ENCODE measurements at regions not wholly inside any gene's neighbourhood (a gene's known extent, or its start where the extent isn't known, plus 50 kb on each side); places are given as distances from the start of the nearest gene placed in this dataset.
"Not testable (repeated sequence)": the region's sequence is repeated elsewhere in the genome, so short reads cannot be mapped to it uniquely, and the experiment has no call there.

GRCh38 chr18:2150566-2150965 lies 420.7 kb downstream of the METTL4 start:
- no peak for DNase-seq (ENCODE audit: low read depth in 3 of 3, low spot score in 1 of 3)

- DNase-seq (ENCODE audit: low read depth in 3 of 3, low spot score in 1 of 3) = no peak
Measured at GRCh38 chr18:2154278-2154677, 417.0 kb downstream of the METTL4 start.

- no peak for DNase-seq (ENCODE audit: low read depth in 3 of 3, low spot score in 1 of 3)
Measured at GRCh38 chr18:2164644-2165550, 406.4 kb downstream of the METTL4 start.

GRCh38 chr18:2166876-2167275 lies 404.4 kb downstream of the METTL4 start:
- not testable (repeated sequence) for DNase-seq (ENCODE audit: low read depth in 3 of 3, low spot score in 1 of 3)

- no peak for DNase-seq (ENCODE audit: low read depth in 3 of 3, low spot score in 1 of 3)
Measured at GRCh38 chr18:2168022-2168421, 403.3 kb downstream of the METTL4 start.

- DNase-seq (ENCODE audit: low read depth in 3 of 3, low spot score in 1 of 3) = no peak
Measured at GRCh38 chr18:2169656-2170055, 401.6 kb downstream of the METTL4 start.

- DNase-seq (ENCODE audit: low read depth in 3 of 3, low spot score in 1 of 3) = no peak
Measured at GRCh38 chr18:2171840-2172625, 399.3 kb downstream of the METTL4 start.

GRCh38 chr18:2172881-2173280 lies 398.4 kb downstream of the METTL4 start:
- DNase-seq (ENCODE audit: low read depth in 3 of 3, low spot score in 1 of 3) = no peak

GRCh38 chr18:2173486-2173885 lies 397.8 kb downstream of the METTL4 start:
- no peak for DNase-seq (ENCODE audit: low read depth in 3 of 3, low spot score in 1 of 3)

- no peak for DNase-seq (ENCODE audit: low read depth in 3 of 3, low spot score in 1 of 3)
Measured at GRCh38 chr18:2178036-2178435, 393.3 kb downstream of the METTL4 start.

GRCh38 chr18:2179498-2180183 lies 391.7 kb downstream of the METTL4 start:
- no peak for DNase-seq (ENCODE audit: low read depth in 3 of 3, low spot score in 1 of 3)

- no peak for DNase-seq (ENCODE audit: low read depth in 3 of 3, low spot score in 1 of 3)
Measured at GRCh38 chr18:2180586-2180985, 390.7 kb downstream of the METTL4 start.

- DNase-seq (ENCODE audit: low read depth in 3 of 3, low spot score in 1 of 3) = no peak
Measured at GRCh38 chr18:2183432-2183831, 387.9 kb downstream of the METTL4 start.

- no peak for DNase-seq (ENCODE audit: low read depth in 3 of 3, low spot score in 1 of 3)
Measured at GRCh38 chr18:2186967-2187366, 384.3 kb downstream of the METTL4 start.

GRCh38 chr18:2188258-2188657 lies 383.0 kb downstream of the METTL4 start:
- no peak for DNase-seq (ENCODE audit: low read depth in 3 of 3, low spot score in 1 of 3)

- DNase-seq (ENCODE audit: low read depth in 3 of 3, low spot score in 1 of 3) = no peak
Measured at GRCh38 chr18:2191180-2191790, 380.0 kb downstream of the METTL4 start.

GRCh38 chr18:2192562-2192961 lies 378.7 kb downstream of the METTL4 start:
- no peak for DNase-seq (ENCODE audit: low read depth in 3 of 3, low spot score in 1 of 3)

GRCh38 chr18:2197946-2198345 lies 373.4 kb downstream of the METTL4 start:
- DNase-seq (ENCODE audit: low read depth in 3 of 3, low spot score in 1 of 3) = no peak

- no peak for DNase-seq (ENCODE audit: low read depth in 3 of 3, low spot score in 1 of 3)
Measured at GRCh38 chr18:2199060-2199459, 372.2 kb downstream of the METTL4 start.

- DNase-seq (ENCODE audit: low read depth in 3 of 3, low spot score in 1 of 3) = no peak
Measured at GRCh38 chr18:2201036-2201600, 370.2 kb downstream of the METTL4 start.

- no peak for DNase-seq (ENCODE audit: low read depth in 3 of 3, low spot score in 1 of 3)
Measured at GRCh38 chr18:2204736-2205135, 366.6 kb downstream of the METTL4 start.
